ENCODE measurements at regions not wholly inside any gene's neighbourhood (a gene's known extent, or its start where the extent isn't known, plus 50 kb on each side); places are given as distances from the start of the nearest gene placed in this dataset.

- peak overlapping the region; percentile 26 for H2AFZ ChIP-seq (ENCODE audit: low read depth, low read length, poor library complexity, severe bottlenecking)
- POLR2A ChIA-PET: no interaction called here
- no peaks in the 10 kb centered on the region for H3K27me3 ChIP-seq (ENCODE audit: insufficient read depth, low read length)
- ATAC-seq (peak; percentile 49; the same call in 1 of the 2 replicates), DNase-seq (ENCODE audit: low read depth, low spot score) (peak; percentile 27)
- BruUV-seq (replicated peaks): no TSS peak
- H3K4me3 ChIP-seq (replicated peaks in 1 of 2; ENCODE audit: low read depth in 1 of 2, low read length in 2 of 2): no peak overlapping the region
- TF ChIP-seq CTCF (IDR thresholded peaks at IDR 0.05 in 2 of 3, conservative IDR thresholded peaks at IDR 0.05 in 1 of 3; ENCODE audit: borderline replicate concordance in 1 of 3, insufficient read depth in 1 of 3, low read depth in 2 of 3, low read length in 2 of 3): peak; percentile 39 to 60 (median 56); a peak in 5 of 6 replicates
- TF ChIP-seq SRF (IDR thresholded peaks at IDR 0.05; ENCODE audit: low read depth): no peak
- no peak for TF ChIP-seq ATF3 (IDR thresholded peaks at IDR 0.05)
- TF ChIP-seq POLR2A (IDR thresholded peaks at IDR 0.05; ENCODE audit: borderline replicate concordance, extremely low read depth, insufficient read depth, insufficient read length): no peak
- peak; percentile 47; the same call in 1 of the 2 replicates for TF ChIP-seq RAD21 (IDR thresholded peaks at IDR 0.05; ENCODE audit: low read depth)
- TF ChIP-seq FOSL1 (IDR thresholded peaks at IDR 0.05; ENCODE audit: low read depth): no peak
- CTCF ChIA-PET: no interaction called here
- no peak overlapping the region for H3K4me2 ChIP-seq (ENCODE audit: low read length)
- H3K27ac ChIP-seq (ENCODE audit: low read depth, low read length): no peak overlapping the region
- no peaks in the 10 kb centered on the region for H3K9me2 ChIP-seq (ENCODE audit: insufficient read depth)
- no peak overlapping the region for H3K9ac ChIP-seq (ENCODE audit: low read length)
- no peaks in the 10 kb centered on the region for H3K9me3 ChIP-seq (ENCODE audit: control insufficient read depth in 1 of 2, insufficient read depth in 1 of 2, low read depth in 1 of 2, low read length in 2 of 2)
- RAD21 ChIA-PET (ENCODE audit: low non-redundant PET in 1 of 2, low total read pairs in 2 of 2, uncharacterized antibody in 2 of 2, unreplicated experiment in 2 of 2): no interaction called here
- intact Hi-C loops (cut with micrococcal nuclease): loop anchor here (1.0 kb wide), 1 partner anchor 312 kb away; no protein-coding TSS in a partner anchor
- no peaks in the 10 kb centered on the region for H3K79me2 ChIP-seq (ENCODE audit: insufficient read depth, low read length)
- H3K36me3 ChIP-seq (ENCODE audit: control insufficient read depth in 1 of 2, insufficient read depth in 2 of 2, low read length in 2 of 2): no peaks in the 10 kb centered on the region
- H4K20me1 ChIP-seq (ENCODE audit: insufficient read depth): no peaks in the 10 kb centered on the region
- H3K4me1 ChIP-seq (ENCODE audit: control insufficient read depth in 1 of 2, insufficient read depth in 2 of 2, low read length in 2 of 2): no peaks in the 10 kb centered on the region
Observed at GRCh38 chr4:32462944-32463343, 1742.8 kb downstream of the PCDH7 start.

- Histone ChIP-seq H3K9ac (ENCODE audit: low read length) (no peak overlapping the region), H3K27me3 (ENCODE audit: insufficient read depth, low read length) (no peaks in the 10 kb centered on the region), H3K9me3 (ENCODE audit: control insufficient read depth in 1 of 2, insufficient read depth in 1 of 2, low read depth in 1 of 2, low read length in 2 of 2) (no peaks in the 10 kb centered on the region), H3K4me2 (ENCODE audit: low read length) (no peak overlapping the region), H3K9me2 (ENCODE audit: insufficient read depth) (no peaks in the 10 kb centered on the region), H3K4me3 (replicated peaks in 1 of 2; ENCODE audit: low read depth in 1 of 2, low read length in 2 of 2) (no peak overlapping the region), H3K79me2 (ENCODE audit: insufficient read depth, low read length) (no peaks in the 10 kb centered on the region), H2AFZ (ENCODE audit: low read depth, low read length, poor library complexity, severe bottlenecking) (no peak overlapping the region), H4K20me1 (ENCODE audit: insufficient read depth) (no peaks in the 10 kb centered on the region), H3K36me3 (ENCODE audit: control insufficient read depth in 1 of 2, insufficient read depth in 2 of 2, low read length in 2 of 2) (no peaks in the 10 kb centered on the region), H3K27ac (ENCODE audit: low read depth, low read length) (no peak overlapping the region), H3K4me1 (ENCODE audit: control insufficient read depth in 1 of 2, insufficient read depth in 2 of 2, low read length in 2 of 2) (peaks cover 0 to 5% of the 10 kb centered on the region in 2 experiments; a peak in 1 of 4 replicates)
- no peak for DNase-seq (ENCODE audit: low read depth, low spot score)
- ChIA-PET POLR2A (no interaction called here), CTCF (no interaction called here), RAD21 (ENCODE audit: low non-redundant PET in 1 of 2, low total read pairs in 2 of 2, uncharacterized antibody in 2 of 2, unreplicated experiment in 2 of 2) (no interaction called here)
- intact Hi-C loops (cut with micrococcal nuclease): no loop called here
- BruUV-seq (replicated peaks): no TSS peak
- no peak for ATAC-seq
- no peak for TF ChIP-seq TCF7L2 (IDR thresholded peaks at IDR 0.05; ENCODE audit: borderline replicate concordance, extremely low read depth, insufficient read depth, insufficient read length)
- TF ChIP-seq CTCF (IDR thresholded peaks at IDR 0.05 in 2 of 3, conservative IDR thresholded peaks at IDR 0.05 in 1 of 3; ENCODE audit: borderline replicate concordance in 1 of 3, insufficient read depth in 1 of 3, low read depth in 2 of 3, low read length in 2 of 3): no peak
- TF ChIP-seq MAX (IDR thresholded peaks at IDR 0.05): no peak
- TF ChIP-seq ZBTB33 (IDR thresholded peaks at IDR 0.05; ENCODE audit: extremely low read depth, insufficient replicate concordance, low read length): no peak
- no peak for TF ChIP-seq POLR2A (IDR thresholded peaks at IDR 0.05; ENCODE audit: borderline replicate concordance, extremely low read depth, insufficient read depth, insufficient read length)
- no peak for TF ChIP-seq CBX3 (IDR thresholded peaks at IDR 0.05; ENCODE audit: low read depth)
- no peak for TF ChIP-seq YY1 (IDR thresholded peaks at IDR 0.05; ENCODE audit: extremely low read depth, insufficient replicate concordance, low read depth, low read length)
- TF ChIP-seq ATF3 (IDR thresholded peaks at IDR 0.05): no peak
Observed at GRCh38 chr4:32470087-32470585, 1750.0 kb downstream of the PCDH7 start.

Data from HCT116 (cell line).